ENCODE measurements at regions not wholly inside any gene's neighbourhood (a gene's known extent, or its start where the extent isn't known, plus 50 kb on each side); places are given as distances from the start of the nearest gene placed in this dataset.

GRCh38 chr11:11178671-11179638 lies 174.1 kb downstream of the CSNK2A3 start:
- DNase-seq = no peak
- intact Hi-C loops (cut with DNase I) = no loop called here
- no peak for ATAC-seq (ENCODE audit: poor library complexity)

GRCh38 chr11:11177156-11177808 lies 175.8 kb downstream of the CSNK2A3 start:
- DNase-seq (no peak), ATAC-seq (ENCODE audit: poor library complexity) (no peak)
- intact Hi-C loops (cut with DNase I) = no loop called here

- no peak for ATAC-seq (ENCODE audit: poor library complexity)
- intact Hi-C loops (cut with DNase I) = no loop called here
- DNase-seq = no peak
Observed at GRCh38 chr11:11173316-11174025, 179.6 kb downstream of the CSNK2A3 start.

GRCh38 chr11:11171854-11172253 lies 181.2 kb downstream of the CSNK2A3 start:
- no peak for ATAC-seq (ENCODE audit: poor library complexity)
- intact Hi-C loops (cut with DNase I) = no loop called here
- DNase-seq = no peak

GRCh38 chr11:11171285-11171684 lies 181.8 kb downstream of the CSNK2A3 start:
- peak; percentile 75 for ATAC-seq (ENCODE audit: poor library complexity)
- DNase-seq = no peak
- intact Hi-C loops (cut with DNase I) = no loop called here

- DNase-seq = no peak
- intact Hi-C loops (cut with DNase I) = no loop called here
- no peak for ATAC-seq (ENCODE audit: poor library complexity)
Observed at GRCh38 chr11:11170352-11171084, 182.5 kb downstream of the CSNK2A3 start.

- DNase-seq (no peak), ATAC-seq (ENCODE audit: poor library complexity) (no peak)
- intact Hi-C loops (cut with DNase I) = no loop called here
Observed at GRCh38 chr11:11169715-11170351, 183.2 kb downstream of the CSNK2A3 start.

GRCh38 chr11:11167806-11168205 lies 185.2 kb downstream of the CSNK2A3 start:
- no peak for ATAC-seq (ENCODE audit: poor library complexity)
- intact Hi-C loops (cut with DNase I) = no loop called here

GRCh38 chr11:11164334-11164690 lies 188.7 kb downstream of the CSNK2A3 start:
- no peak for ATAC-seq (ENCODE audit: poor library complexity)
- intact Hi-C loops (cut with DNase I) = no loop called here
- DNase-seq = no peak

More at GRCh38 chr11:11167806-11168205, 185.2 kb downstream of the CSNK2A3 start:
- DNase-seq = no peak

- intact Hi-C loops (cut with DNase I) = no loop called here
- DNase-seq (no peak), ATAC-seq (ENCODE audit: poor library complexity) (no peak)
Observed at GRCh38 chr11:11163669-11164333, 189.2 kb downstream of the CSNK2A3 start.

- no peak for ATAC-seq (ENCODE audit: poor library complexity)
- intact Hi-C loops (cut with DNase I) = no loop called here
- DNase-seq = no peak
Observed at GRCh38 chr11:11163236-11163635, 189.8 kb downstream of the CSNK2A3 start.

GRCh38 chr11:11157185-11157584 lies 195.9 kb downstream of the CSNK2A3 start:
- DNase-seq (peak; percentile 45), ATAC-seq (ENCODE audit: poor library complexity) (peak; percentile 61)
- intact Hi-C loops (cut with DNase I) = no loop called here

GRCh38 chr11:11155962-11156815 lies 196.9 kb downstream of the CSNK2A3 start:
- intact Hi-C loops (cut with DNase I) = no loop called here
- ATAC-seq (ENCODE audit: poor library complexity) (no peak), DNase-seq (no peak)

GRCh38 chr11:11152877-11153276 lies 200.2 kb downstream of the CSNK2A3 start:
- intact Hi-C loops (cut with DNase I) = no loop called here
- ATAC-seq (ENCODE audit: poor library complexity) (no peak), DNase-seq (no peak)

GRCh38 chr11:11149671-11150459 lies 203.2 kb downstream of the CSNK2A3 start:
- intact Hi-C loops (cut with DNase I) = no loop called here
- DNase-seq (no peak), ATAC-seq (ENCODE audit: poor library complexity) (no peak)

- DNase-seq = no peak
- peak; percentile 3 for ATAC-seq (ENCODE audit: poor library complexity)
- intact Hi-C loops (cut with DNase I) = no loop called here
Observed at GRCh38 chr11:11148596-11148995, 204.5 kb downstream of the CSNK2A3 start.

All from Right ventricle myocardium superior (tissue), 1 donor.